Kidney epithelial cell (primary cell): ENCODE measurements at regions not wholly inside any gene's neighbourhood (a gene's known extent, or its start where the extent isn't known, plus 50 kb on each side); places are given as distances from the start of the nearest gene placed in this dataset.

ENCODE experiments used
- DNase-seq: peaks from one replicate; pipeline ENCODE4 v3.0.0-alpha.2; 2010; ENCODE audit warnings: low read depth
- H3K27me3 ChIP-seq: 2 replicates; pipeline ENCODE4 v1.6.0; 2011; ENCODE audit warnings: low read length; ENCODE audit not compliant: control insufficient read depth, insufficient read depth
- H3K36me3 ChIP-seq: 2 replicates; pipeline ENCODE4 v1.5.1; 2011; ENCODE audit warnings: low read length; ENCODE audit not compliant: control insufficient read depth, insufficient read depth
- H3K4me3 ChIP-seq: 2 replicates; pipeline ENCODE4 v1.5.1; 2011; ENCODE audit warnings: low read depth, mild to moderate bottlenecking, control low read depth, low read length
- TF ChIP-seq, protein P1 (sequence below): IDR thresholded peaks from 2 replicates; pipeline ENCODE4 v1.5.1; 2011; ENCODE audit warnings: mild to moderate bottlenecking, moderate library complexity, low read length, control low read depth, inconsistent platforms; ENCODE audit not compliant: insufficient read depth, poor library complexity, severe bottlenecking

DNA sequence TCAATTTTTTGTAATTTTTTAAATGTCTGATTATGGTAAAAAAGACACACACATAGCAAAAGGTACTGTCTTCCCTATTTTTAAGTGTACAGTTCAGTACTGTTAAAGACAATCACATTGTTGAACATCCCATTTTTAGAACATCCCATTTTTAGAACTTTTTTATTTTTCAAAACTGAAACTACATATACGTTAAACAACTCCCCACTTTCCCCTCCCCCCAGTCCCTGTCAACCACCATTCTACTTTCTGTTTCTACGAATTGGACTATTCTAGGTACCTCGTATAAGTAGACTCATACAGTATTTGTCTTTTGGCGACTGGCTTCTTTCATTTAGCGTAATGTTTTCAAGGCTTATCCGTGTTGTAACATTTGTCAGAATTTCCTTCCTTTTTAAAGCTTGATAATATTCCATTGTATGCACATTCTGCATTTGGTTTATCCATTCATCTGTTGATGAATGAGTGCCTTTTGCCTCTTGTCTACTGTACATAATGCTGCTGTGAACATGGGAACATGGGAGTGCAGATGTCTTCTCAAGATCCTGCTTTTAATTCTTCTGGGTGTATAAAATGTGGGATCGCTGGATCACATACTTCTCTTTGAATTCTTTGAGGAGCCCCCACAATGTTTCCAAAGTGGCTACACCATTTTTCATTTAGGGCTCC, 154.0 kb downstream of the PIK3R1 start:
- TF ChIP-seq, protein P1, sequence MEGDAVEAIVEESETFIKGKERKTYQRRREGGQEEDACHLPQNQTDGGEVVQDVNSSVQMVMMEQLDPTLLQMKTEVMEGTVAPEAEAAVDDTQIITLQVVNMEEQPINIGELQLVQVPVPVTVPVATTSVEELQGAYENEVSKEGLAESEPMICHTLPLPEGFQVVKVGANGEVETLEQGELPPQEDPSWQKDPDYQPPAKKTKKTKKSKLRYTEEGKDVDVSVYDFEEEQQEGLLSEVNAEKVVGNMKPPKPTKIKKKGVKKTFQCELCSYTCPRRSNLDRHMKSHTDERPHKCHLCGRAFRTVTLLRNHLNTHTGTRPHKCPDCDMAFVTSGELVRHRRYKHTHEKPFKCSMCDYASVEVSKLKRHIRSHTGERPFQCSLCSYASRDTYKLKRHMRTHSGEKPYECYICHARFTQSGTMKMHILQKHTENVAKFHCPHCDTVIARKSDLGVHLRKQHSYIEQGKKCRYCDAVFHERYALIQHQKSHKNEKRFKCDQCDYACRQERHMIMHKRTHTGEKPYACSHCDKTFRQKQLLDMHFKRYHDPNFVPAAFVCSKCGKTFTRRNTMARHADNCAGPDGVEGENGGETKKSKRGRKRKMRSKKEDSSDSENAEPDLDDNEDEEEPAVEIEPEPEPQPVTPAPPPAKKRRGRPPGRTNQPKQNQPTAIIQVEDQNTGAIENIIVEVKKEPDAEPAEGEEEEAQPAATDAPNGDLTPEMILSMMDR: no peak
- no peak overlapping the region for H3K4me3 ChIP-seq
- DNase-seq: no peak
- H3K36me3 ChIP-seq: no peaks in the 10 kb centered on the region
- no peaks in the 10 kb centered on the region for H3K27me3 ChIP-seq

- Histone ChIP-seq H3K4me3 (no peak overlapping the region), H3K27me3 (no peaks in the 10 kb centered on the region), H3K36me3 (no peaks in the 10 kb centered on the region)
- TF ChIP-seq, protein P1: no peak
- no peak for DNase-seq
Observed at GRCh38 chr5:68370196-68370595, 154.6 kb downstream of the PIK3R1 start.

- DNase-seq: no peak
- no peaks in the 10 kb centered on the region for H3K27me3 ChIP-seq
- TF ChIP-seq, protein P1: no peak
- no peaks in the 10 kb centered on the region for H3K36me3 ChIP-seq
- H3K4me3 ChIP-seq: no peak overlapping the region
Observed at GRCh38 chr5:68371607-68372006, 156.1 kb downstream of the PIK3R1 start.

DNA sequence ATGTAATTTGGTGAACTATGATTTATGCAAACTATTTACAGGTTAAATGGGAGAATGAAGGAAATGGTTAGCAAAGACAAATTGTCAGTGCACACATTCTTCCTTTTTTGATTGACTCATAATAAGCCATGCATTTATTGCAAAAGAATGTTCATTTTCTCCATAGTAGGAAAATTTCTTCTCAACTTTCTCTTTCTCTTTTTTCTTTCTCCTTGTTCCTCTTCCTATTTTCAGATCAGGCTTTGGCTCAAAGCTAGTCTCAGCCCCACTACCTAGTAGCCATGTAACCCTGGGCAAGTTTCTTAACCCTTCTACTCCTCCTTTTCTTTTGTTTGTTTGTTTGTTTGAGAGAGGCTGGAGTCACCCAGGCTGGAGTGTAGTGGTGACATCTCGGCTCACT, 156.6 kb downstream of the PIK3R1 start:
- DNase-seq: no peak
- Histone ChIP-seq H3K36me3 (no peaks in the 10 kb centered on the region), H3K27me3 (no peaks in the 10 kb centered on the region), H3K4me3 (no peak overlapping the region)
- TF ChIP-seq, protein P1: no peak

DNA sequence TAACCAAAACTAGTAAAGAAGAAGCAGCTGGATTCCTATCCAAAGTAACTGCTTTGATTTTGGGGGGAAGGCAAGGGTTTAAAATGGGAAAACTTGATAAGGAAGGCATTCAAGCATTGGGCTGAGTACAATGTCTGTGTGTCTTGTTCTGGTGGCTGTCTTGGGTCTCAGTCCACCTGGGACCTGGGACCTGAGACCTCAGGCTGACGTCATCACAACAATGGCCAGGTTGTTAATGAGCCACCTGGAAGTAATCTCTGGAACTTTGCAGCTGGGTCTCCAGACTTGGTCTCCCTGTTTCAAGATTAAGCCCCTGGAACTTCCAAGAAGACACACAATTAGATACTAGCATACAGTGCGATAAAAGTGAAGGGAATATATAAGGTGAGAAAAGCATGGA, 157.5 kb downstream of the PIK3R1 start:
- Histone ChIP-seq H3K4me3 (no peak overlapping the region), H3K27me3 (no peaks in the 10 kb centered on the region), H3K36me3 (no peaks in the 10 kb centered on the region)
- DNase-seq: no peak
- TF ChIP-seq, protein P1: no peak
